ENCODE measurements at regions not wholly inside any gene's neighbourhood (a gene's known extent, or its start where the extent isn't known, plus 50 kb on each side); places are given as distances from the start of the nearest gene placed in this dataset.

DNA sequence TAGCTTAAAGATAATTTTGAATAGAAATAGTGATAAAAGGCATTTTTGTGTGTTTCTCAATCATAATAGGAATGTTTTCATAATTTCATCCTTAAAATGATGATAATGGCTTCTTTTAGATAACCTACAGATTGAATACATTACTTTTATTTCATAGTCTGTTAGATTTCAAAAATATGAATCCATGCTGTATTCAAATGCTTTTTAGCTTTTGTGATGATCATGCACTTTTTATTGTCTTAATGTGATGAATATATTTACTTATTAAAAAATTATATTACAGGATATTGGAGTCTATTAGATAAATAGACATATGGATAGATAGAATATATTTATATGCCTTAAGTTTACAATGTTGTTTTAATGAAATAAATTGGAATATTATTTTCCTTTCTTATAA is 886.8 kb upstream of the NOVA1 start:
- H3K9me3 ChIP-seq (ENCODE audit: control insufficient read depth, insufficient read depth, low read depth, low read length), result no peaks in the 10 kb centered on the region
- no peaks in the 10 kb centered on the region for H3K4me1 ChIP-seq (ENCODE audit: control insufficient read depth, insufficient read depth, low read length)
- ATAC-seq (no peak), DNase-seq (ENCODE audit: low read depth, low spot score) (no peak)
- ChIA-PET CTCF (no interaction called here), POLR2A (no interaction called here)
- intact Hi-C loops (cut with micrococcal nuclease; ENCODE audit: unreplicated experiment), result no loop called here
- H3K27ac ChIP-seq (ENCODE audit: low read length), result no peak overlapping the region
- H3K36me3 ChIP-seq (ENCODE audit: control insufficient read depth, insufficient read depth, low read length), result no peaks in the 10 kb centered on the region
- in situ Hi-C loops (cut with HindIII; ENCODE audit: low pct_unique_long_range_greater_than_20kb, low sequenced_read_pairs), result no loop called here
- TF ChIP-seq, protein P1, sequence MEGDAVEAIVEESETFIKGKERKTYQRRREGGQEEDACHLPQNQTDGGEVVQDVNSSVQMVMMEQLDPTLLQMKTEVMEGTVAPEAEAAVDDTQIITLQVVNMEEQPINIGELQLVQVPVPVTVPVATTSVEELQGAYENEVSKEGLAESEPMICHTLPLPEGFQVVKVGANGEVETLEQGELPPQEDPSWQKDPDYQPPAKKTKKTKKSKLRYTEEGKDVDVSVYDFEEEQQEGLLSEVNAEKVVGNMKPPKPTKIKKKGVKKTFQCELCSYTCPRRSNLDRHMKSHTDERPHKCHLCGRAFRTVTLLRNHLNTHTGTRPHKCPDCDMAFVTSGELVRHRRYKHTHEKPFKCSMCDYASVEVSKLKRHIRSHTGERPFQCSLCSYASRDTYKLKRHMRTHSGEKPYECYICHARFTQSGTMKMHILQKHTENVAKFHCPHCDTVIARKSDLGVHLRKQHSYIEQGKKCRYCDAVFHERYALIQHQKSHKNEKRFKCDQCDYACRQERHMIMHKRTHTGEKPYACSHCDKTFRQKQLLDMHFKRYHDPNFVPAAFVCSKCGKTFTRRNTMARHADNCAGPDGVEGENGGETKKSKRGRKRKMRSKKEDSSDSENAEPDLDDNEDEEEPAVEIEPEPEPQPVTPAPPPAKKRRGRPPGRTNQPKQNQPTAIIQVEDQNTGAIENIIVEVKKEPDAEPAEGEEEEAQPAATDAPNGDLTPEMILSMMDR (IDR thresholded peaks at IDR 0.05), result no peak
- TF ChIP-seq POLR2AphosphoS5 (IDR thresholded peaks at IDR 0.05; ENCODE audit: low read depth, low read length), result no peak
- no peak for TF ChIP-seq SIN3A (IDR thresholded peaks at IDR 0.05; ENCODE audit: borderline replicate concordance, insufficient read depth, low read depth, low read length)
- TF ChIP-seq, protein P2, sequence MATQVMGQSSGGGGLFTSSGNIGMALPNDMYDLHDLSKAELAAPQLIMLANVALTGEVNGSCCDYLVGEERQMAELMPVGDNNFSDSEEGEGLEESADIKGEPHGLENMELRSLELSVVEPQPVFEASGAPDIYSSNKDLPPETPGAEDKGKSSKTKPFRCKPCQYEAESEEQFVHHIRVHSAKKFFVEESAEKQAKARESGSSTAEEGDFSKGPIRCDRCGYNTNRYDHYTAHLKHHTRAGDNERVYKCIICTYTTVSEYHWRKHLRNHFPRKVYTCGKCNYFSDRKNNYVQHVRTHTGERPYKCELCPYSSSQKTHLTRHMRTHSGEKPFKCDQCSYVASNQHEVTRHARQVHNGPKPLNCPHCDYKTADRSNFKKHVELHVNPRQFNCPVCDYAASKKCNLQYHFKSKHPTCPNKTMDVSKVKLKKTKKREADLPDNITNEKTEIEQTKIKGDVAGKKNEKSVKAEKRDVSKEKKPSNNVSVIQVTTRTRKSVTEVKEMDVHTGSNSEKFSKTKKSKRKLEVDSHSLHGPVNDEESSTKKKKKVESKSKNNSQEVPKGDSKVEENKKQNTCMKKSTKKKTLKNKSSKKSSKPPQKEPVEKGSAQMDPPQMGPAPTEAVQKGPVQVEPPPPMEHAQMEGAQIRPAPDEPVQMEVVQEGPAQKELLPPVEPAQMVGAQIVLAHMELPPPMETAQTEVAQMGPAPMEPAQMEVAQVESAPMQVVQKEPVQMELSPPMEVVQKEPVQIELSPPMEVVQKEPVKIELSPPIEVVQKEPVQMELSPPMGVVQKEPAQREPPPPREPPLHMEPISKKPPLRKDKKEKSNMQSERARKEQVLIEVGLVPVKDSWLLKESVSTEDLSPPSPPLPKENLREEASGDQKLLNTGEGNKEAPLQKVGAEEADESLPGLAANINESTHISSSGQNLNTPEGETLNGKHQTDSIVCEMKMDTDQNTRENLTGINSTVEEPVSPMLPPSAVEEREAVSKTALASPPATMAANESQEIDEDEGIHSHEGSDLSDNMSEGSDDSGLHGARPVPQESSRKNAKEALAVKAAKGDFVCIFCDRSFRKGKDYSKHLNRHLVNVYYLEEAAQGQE (IDR thresholded peaks at IDR 0.05; ENCODE audit: insufficient read depth in 1 of 2, low read depth in 2 of 2, low read length in 1 of 2), result no peak
- no peak for TF ChIP-seq TCF7L2 (IDR thresholded peaks at IDR 0.05; ENCODE audit: low read depth, low read length)
- H3K27me3 ChIP-seq (ENCODE audit: control insufficient read depth, insufficient read depth, low read length), result no peaks in the 10 kb centered on the region
- no TSS peak for BruUV-seq (replicated peaks)
- H3K4me3 ChIP-seq (ENCODE audit: low read depth in 2 of 2, low read length in 2 of 2), result no peak overlapping the region

DNA sequence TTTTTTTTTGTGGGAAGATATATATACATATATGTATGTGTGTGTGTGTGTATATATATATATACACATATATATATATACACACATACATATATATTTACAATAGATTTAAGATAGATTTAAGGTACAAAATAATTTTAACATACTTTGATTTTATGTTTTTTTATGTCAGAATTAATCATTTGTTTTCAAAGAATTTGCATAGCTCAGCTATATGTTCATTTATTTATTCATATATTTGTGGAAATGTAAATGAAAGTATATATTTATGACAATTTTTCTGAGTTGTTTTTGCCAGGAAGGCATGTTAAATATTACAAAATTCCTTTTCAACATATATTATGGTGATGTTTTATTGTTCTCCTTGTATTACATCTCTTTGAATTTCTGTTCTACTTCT is 887.4 kb upstream of the NOVA1 start:
- TF ChIP-seq TCF7L2 (IDR thresholded peaks at IDR 0.05; ENCODE audit: low read depth, low read length) (no peak), SIN3A (IDR thresholded peaks at IDR 0.05; ENCODE audit: borderline replicate concordance, insufficient read depth, low read depth, low read length) (no peak), POLR2AphosphoS5 (IDR thresholded peaks at IDR 0.05; ENCODE audit: low read depth, low read length) (no peak)
- TF ChIP-seq, protein P1 (IDR thresholded peaks at IDR 0.05), result no peak
- TF ChIP-seq, protein P2 (IDR thresholded peaks at IDR 0.05; ENCODE audit: insufficient read depth in 1 of 2, low read depth in 2 of 2, low read length in 1 of 2), result no peak
- BruUV-seq (replicated peaks), result no TSS peak
- H3K27ac ChIP-seq (ENCODE audit: low read length), result no peak overlapping the region
- no peak overlapping the region for H3K4me3 ChIP-seq (ENCODE audit: low read depth in 2 of 2, low read length in 2 of 2)
- H3K36me3 ChIP-seq (ENCODE audit: control insufficient read depth, insufficient read depth, low read length), result no peaks in the 10 kb centered on the region
- in situ Hi-C loops (cut with HindIII; ENCODE audit: low pct_unique_long_range_greater_than_20kb, low sequenced_read_pairs) (no loop called here), intact Hi-C loops (cut with micrococcal nuclease; ENCODE audit: unreplicated experiment) (no loop called here)
- H3K4me1 ChIP-seq (ENCODE audit: control insufficient read depth, insufficient read depth, low read length), result no peaks in the 10 kb centered on the region
- H3K27me3 ChIP-seq (ENCODE audit: control insufficient read depth, insufficient read depth, low read length), result no peaks in the 10 kb centered on the region
- no peaks in the 10 kb centered on the region for H3K9me3 ChIP-seq (ENCODE audit: control insufficient read depth, insufficient read depth, low read depth, low read length)
- no peak for ATAC-seq
- no peak for DNase-seq (ENCODE audit: low read depth, low spot score)
- CTCF ChIA-PET, result no interaction called here
- POLR2A ChIA-PET, result no interaction called here
